Adrenal gland (tissue), 5 donors: ENCODE measurements at regions not wholly inside any gene's neighbourhood (a gene's known extent, or its start where the extent isn't known, plus 50 kb on each side); places are given as distances from the start of the nearest gene placed in this dataset.

Experiments
- POLR2A ChIP-seq, 2 donors: fragments of 450-650 bp; IDR thresholded peaks; one replicate each; pipeline ENCODE4 v1.6.1; 2017; ENCODE audit warnings: antibody characterized with exemption in 2 of 2, mild to moderate bottlenecking in 2 of 2, moderate library complexity in 1 of 2
- TF ChIP-seq, protein P1 (sequence below), 6 experiments: fragments of 450-650 bp in 4 of 6; fragments of 200-600 bp in 2 of 6; sonication (generic) in 1 of 6; IDR thresholded peaks; 1 replicate in 5 of 6; 2 replicates in 1 of 6; pipeline versions ENCODE4 v1.5.1 to v1.8.0; 2016 to 2021; ENCODE audit warnings: antibody characterized with exemption in 6 of 6, mild to moderate bottlenecking in 2 of 6, moderate library complexity in 1 of 6
- donor health status: DM: no; HTN: no; CAD: no.

DNA sequence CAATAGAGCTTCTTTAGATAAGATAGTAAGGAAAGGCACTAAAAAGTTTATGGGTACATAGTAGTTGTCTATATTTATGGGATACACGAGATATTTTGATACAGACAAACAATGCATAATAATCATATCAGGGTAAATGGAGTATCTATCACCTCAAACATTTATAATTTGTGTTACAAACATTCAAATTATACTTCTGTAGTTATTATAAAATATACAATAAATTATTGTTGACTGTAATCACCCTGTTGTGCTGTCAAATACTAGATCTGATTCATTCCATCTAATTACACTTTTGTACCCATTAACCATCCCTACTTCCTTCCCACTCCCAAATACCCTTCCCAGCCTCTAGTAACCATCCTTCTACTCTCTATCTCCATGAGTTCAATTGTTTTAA is 179.7 kb downstream of the FOXG1 start:
- TF ChIP-seq, protein P1, sequence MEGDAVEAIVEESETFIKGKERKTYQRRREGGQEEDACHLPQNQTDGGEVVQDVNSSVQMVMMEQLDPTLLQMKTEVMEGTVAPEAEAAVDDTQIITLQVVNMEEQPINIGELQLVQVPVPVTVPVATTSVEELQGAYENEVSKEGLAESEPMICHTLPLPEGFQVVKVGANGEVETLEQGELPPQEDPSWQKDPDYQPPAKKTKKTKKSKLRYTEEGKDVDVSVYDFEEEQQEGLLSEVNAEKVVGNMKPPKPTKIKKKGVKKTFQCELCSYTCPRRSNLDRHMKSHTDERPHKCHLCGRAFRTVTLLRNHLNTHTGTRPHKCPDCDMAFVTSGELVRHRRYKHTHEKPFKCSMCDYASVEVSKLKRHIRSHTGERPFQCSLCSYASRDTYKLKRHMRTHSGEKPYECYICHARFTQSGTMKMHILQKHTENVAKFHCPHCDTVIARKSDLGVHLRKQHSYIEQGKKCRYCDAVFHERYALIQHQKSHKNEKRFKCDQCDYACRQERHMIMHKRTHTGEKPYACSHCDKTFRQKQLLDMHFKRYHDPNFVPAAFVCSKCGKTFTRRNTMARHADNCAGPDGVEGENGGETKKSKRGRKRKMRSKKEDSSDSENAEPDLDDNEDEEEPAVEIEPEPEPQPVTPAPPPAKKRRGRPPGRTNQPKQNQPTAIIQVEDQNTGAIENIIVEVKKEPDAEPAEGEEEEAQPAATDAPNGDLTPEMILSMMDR (IDR thresholded peaks at IDR 0.05): no peak
- no peak for TF ChIP-seq POLR2A (IDR thresholded peaks at IDR 0.05)
